ENCODE measurements at regions not wholly inside any gene's neighbourhood (a gene's known extent, or its start where the extent isn't known, plus 50 kb on each side); places are given as distances from the start of the nearest gene placed in this dataset.
"Not testable (repeated sequence)": the region's sequence is repeated elsewhere in the genome, so short reads cannot be mapped to it uniquely, and the experiment has no call there.

DNA sequence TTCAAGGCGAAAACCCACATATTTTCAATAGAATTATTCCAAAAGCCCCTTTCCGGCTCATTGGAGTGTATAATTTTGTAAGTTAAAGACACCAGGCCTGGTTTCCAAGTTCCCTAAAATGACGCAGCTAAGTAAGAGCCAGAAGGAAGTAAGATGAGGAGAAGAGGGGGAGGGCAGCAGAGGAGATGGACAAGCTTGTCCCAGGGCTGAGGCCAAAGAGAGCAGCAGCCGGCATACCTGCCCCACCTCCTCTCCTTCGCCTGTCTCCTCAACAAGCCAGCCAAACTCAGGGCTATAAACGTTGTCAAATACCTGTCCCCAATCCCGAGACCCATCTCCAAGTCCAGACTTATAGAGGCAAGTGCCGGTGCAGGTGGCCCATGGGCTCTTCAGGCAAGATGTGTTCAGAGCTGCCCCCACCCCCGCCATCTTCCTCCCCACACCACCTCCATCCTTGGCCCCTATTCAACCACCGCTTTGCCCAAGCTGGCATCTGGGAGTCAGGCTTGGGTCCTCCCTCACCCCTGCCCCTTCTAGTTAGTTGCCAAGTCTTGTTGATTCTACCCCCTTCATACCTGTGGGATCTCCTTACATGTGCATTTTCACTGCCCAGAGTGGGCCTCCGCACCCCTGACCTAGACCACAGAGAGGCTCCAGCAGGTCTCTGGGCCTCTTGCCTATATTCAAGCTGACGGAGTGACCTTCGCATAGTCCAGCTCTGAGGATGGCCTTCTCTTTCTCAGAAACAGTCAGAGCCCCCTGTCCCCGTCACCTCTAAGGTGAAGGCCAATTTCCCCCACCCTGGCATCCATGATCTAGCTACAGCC, 75.7 kb upstream of the SIRPA start:
- peaks cover 50% of the 10 kb centered on the region for H3K27me3 Mint-ChIP-seq
- H3K36me3 Mint-ChIP-seq (ENCODE audit: low read depth), result no peaks in the 10 kb centered on the region
- no peak overlapping the region for H3K4me3 Mint-ChIP-seq

DNA sequence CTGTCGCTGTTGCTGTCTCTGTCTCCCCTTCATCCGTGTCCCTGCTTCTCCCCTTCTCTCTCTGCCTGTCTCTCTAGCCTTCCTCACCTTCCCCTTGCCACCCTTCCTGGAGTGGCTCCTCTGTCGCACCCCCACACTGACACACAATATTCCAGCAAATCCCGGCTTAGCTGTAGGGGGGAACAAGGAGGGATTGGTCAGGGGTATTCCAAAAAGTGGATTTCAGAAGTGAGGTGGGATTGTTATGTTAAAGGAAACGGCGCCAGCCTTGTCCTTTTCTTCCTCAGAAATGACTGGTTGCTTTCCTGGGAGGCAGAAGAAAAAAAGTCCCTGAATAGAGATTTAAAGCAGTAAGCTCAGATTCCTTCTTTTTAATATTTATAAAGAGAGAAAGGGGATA, 76.3 kb upstream of the SIRPA start:
- H3K36me3 Mint-ChIP-seq (ENCODE audit: low read depth), result no peaks in the 10 kb centered on the region
- peaks cover 7% of the 10 kb centered on the region for H3K4me1 Mint-ChIP-seq
- peaks cover 16% of the 10 kb centered on the region for H3K9me3 Mint-ChIP-seq
- H3K4me3 Mint-ChIP-seq, result no peak overlapping the region
- no peak for ATAC-seq (replicated peaks)
- H3K27ac Mint-ChIP-seq, result no peak overlapping the region
- peaks cover 55% of the 10 kb centered on the region for H3K27me3 Mint-ChIP-seq

More for the DNA sequence above, 75.7 kb upstream of the SIRPA start:
- Mint-ChIP-seq H3K9me3 (peaks cover 21% of the 10 kb centered on the region), H3K4me1 (peaks cover 7% of the 10 kb centered on the region), H3K27ac (no peak overlapping the region)
- no peak for ATAC-seq (replicated peaks)

DNA sequence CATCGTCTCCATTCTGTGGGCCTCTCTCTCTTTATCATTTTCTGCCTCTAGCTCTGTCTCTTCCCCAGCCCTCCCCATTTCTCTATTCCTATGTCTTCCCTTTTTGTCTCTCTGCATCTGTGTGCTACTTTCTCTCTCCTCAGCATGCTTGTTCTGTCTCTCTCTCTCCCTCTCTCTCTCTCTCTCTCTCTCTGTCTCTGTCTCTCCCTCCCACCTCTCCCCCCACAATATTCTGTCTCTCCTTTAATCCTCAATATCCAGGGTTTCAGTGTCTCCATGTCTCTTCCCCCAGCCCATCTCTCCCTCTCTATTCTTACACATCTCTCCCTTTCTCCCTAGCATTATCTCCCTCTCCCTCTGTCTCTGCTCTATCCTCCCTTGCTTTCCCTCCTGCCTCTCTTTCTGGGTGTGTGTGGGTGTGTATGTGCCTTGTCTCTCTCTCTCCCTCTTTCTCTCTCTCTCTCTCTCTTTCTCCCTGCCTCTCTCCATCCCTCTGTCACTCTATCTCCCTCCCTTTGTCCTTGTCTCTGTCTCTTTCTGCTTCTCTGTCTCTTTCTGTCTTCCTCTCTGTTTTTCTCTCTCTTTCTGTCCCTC, 76.9 kb upstream of the SIRPA start:
- no peak overlapping the region for H3K27ac Mint-ChIP-seq
- peaks cover 12% of the 10 kb centered on the region for H3K9me3 Mint-ChIP-seq
- peaks cover 55% of the 10 kb centered on the region for H3K27me3 Mint-ChIP-seq
- no peak for ATAC-seq (replicated peaks)
- no peak overlapping the region for H3K4me3 Mint-ChIP-seq
- no peaks in the 10 kb centered on the region for H3K36me3 Mint-ChIP-seq (ENCODE audit: low read depth)
- peaks cover 7% of the 10 kb centered on the region for H3K4me1 Mint-ChIP-seq

DNA sequence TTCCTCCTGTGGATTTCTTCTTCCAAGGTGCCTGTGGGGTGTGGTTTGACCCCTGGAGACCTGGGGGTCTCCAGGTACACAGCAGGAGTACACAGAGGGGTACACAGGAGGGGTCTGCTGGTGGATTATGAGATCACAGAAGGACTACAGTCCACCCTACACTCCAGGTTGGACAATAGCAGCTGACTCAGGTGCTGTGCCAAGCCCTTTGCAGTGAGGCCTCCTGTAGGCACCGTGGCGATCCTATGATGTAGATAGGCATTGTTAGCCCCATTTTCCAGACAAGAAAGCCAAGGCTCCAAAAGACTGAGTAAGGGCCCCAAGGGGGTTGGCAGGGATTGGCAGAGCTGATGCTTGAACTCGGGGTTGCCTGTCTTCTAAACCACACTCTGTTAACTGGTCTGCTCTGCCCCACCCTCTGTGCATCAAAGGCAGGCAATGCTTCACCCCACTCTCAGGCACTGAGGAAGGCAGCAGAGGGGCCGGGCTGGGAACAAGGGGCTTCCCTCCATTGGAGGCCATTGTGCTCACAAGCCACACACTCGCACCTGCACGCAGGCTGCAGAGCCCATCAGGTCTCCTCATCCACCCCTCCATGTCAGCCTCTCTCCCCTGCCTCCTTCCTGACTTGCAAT, 77.5 kb upstream of the SIRPA start:
- H3K36me3 Mint-ChIP-seq (ENCODE audit: low read depth), result no peaks in the 10 kb centered on the region
- peaks cover 56% of the 10 kb centered on the region for H3K27me3 Mint-ChIP-seq
- no peak overlapping the region for H3K27ac Mint-ChIP-seq
- H3K9me3 Mint-ChIP-seq, result peaks cover 8% of the 10 kb centered on the region
- ATAC-seq (replicated peaks), result no peak
- H3K4me3 Mint-ChIP-seq, result no peak overlapping the region
- peaks cover 7% of the 10 kb centered on the region for H3K4me1 Mint-ChIP-seq

DNA sequence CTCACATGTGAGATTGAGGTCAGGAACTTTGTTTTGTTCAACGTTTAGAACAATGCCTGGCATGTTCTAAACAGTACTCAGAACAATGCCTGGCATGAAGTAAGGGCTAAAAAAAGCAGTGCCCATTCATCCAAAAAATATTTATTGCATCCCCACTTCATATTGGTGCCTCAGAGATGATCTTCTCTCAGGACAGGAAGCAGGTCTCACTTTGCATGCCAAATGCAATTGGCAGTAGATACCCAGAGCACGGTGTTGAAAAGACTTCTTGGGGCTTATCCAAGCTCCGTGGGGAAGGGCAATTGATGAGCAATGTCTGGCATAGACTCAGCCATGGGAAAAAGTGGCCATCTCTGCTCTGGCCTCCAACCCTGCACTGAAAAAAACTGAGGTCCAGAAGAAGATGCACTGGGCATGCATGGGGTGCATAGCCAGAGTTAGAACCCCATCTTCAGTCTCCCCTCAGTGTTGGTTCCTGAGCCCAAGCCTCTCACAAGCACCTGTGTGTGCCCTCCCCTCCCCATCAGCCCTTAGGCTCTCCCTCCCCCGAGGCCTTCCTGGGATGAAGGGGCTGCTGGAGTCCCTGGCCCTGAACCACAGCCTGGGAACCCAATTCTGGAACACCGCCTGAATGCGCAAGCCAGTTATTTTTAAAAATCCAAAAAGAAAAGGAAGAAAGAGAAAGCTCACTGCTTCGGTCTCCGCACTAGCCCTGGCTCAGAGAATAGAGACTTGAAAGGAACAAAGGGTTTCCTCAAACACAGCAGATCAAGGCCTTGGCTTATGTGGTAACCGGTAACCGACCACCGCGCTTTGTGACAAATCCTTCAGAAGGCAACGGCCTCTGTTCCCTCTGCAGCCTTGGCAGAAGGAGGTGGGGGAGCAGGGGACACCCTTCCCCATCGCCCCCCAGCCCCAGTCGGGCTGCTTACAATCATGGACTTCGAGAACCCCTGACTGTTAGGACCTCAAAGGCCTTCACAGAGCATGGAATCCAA, 78.5 kb upstream of the SIRPA start:
- no peak overlapping the region for H3K4me3 Mint-ChIP-seq
- ATAC-seq (replicated peaks), result no peak
- H3K9me3 Mint-ChIP-seq, result no peaks in the 10 kb centered on the region
- peaks cover 53% of the 10 kb centered on the region for H3K27me3 Mint-ChIP-seq
- no peak overlapping the region for H3K27ac Mint-ChIP-seq
- H3K36me3 Mint-ChIP-seq (ENCODE audit: low read depth), result no peaks in the 10 kb centered on the region
- peaks cover 7% of the 10 kb centered on the region for H3K4me1 Mint-ChIP-seq

DNA sequence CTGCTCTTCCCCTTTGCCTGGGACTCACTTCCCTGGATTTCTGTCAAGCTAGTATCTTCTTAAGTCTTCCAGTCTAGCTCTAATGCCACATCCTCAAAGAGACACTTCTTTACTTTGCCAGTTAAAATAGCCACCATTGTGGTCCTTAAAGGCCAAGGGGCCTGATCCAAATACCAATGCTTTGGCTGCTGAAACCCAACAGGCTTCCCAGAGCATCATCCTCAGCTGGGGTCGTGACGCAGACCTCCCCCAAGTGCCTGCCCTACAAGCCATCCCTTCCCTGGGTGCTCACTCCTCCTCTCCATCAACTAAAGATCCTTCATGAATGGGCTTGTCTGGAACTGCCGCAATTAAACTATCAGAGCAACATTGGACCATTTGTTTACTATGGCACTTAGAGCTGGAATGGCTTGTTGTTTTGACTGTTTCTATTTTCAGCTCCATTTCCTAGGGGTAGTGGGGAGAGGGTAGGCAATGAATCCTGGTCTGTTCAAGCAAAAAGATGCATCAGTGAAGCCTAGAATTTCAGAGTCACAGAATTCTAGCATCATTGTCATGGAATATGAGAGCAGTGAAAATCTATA, 79.6 kb upstream of the SIRPA start:
- ATAC-seq (replicated peaks), result no peak
- peaks cover 50% of the 10 kb centered on the region for H3K27me3 Mint-ChIP-seq
- H3K36me3 Mint-ChIP-seq (ENCODE audit: low read depth), result no peaks in the 10 kb centered on the region
- H3K4me1 Mint-ChIP-seq, result peaks cover 7% of the 10 kb centered on the region
- H3K27ac Mint-ChIP-seq, result no peak overlapping the region
- no peaks in the 10 kb centered on the region for H3K9me3 Mint-ChIP-seq
- no peak overlapping the region for H3K4me3 Mint-ChIP-seq

DNA sequence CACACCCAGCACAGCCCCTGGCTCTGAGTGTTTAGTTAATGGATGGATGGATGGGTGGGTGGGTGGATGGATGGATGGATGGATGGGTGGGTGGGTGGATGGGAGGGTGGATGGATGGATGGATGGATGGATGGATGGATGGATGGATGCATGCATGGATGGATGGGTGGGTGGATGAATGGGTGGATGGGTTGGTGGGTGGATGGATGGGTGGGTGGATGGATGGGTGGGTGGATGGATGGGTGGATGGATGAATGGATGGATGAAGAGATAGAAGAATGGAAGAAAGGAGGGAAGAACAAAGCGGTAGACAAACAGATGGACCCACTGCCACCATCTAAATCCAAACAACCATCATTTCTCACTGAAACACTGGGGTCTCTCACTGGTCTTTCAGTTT, 80.3 kb upstream of the SIRPA start:
- H3K9me3 Mint-ChIP-seq; H3K4me3 Mint-ChIP-seq; H3K36me3 Mint-ChIP-seq (ENCODE audit: low read depth); H3K4me1 Mint-ChIP-seq; ATAC-seq (replicated peaks); H3K27ac Mint-ChIP-seq: not testable (repeated sequence)
- peaks cover 52% of the 10 kb centered on the region for H3K27me3 Mint-ChIP-seq

DNA sequence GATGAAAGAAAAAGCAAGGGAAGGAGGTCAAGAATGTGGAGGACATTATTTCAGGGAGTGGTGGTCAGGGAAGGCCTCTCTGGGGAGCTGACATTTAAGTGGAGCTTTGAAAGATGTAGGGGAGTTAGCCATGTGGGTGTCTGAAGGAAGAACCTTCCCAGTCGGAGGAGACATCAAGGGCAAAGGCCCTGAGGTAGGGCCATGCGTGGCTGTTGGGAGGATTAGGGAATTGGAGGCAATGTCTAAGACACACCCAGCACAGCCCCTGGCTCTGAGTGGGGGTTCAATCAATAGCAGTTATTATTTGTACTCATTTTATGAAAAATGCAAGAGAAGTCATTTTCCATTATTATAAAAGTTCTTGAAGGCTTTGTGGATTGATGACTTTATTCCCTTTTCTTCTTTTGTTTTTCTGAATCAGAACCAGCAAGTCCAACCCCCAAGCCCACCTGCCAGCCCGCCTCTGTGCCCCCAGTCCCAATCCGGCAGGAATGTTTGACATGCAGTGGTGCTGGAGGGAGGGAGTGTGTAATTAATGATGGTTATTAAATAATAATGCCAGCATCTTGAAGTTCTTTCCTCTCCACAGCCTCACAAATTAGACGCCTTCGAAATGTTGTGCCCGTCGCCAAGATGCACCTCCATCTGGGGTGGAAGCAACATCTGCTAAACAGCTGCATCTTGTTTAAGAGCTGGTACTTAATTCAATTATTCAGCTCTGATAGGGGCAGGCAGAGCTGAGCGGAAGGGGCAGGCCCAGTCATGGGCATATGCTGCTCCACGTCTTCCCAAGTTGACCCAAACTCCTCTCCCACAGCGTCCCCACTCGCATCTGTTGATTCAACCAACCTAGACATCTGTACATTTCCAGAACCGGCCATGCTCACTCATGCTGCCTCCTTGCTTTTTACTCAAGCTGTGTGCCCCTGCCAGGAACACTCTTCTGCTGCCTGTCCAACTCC, 81.3 kb upstream of the SIRPA start:
- Mint-ChIP-seq H3K4me1 (peaks cover 7% of the 10 kb centered on the region), H3K4me3 (no peak overlapping the region), H3K27ac (no peak overlapping the region), H3K9me3 (no peaks in the 10 kb centered on the region), H3K27me3 (peaks cover 55% of the 10 kb centered on the region), H3K36me3 (ENCODE audit: low read depth) (no peaks in the 10 kb centered on the region)
- ATAC-seq (replicated peaks), result no peak

DNA sequence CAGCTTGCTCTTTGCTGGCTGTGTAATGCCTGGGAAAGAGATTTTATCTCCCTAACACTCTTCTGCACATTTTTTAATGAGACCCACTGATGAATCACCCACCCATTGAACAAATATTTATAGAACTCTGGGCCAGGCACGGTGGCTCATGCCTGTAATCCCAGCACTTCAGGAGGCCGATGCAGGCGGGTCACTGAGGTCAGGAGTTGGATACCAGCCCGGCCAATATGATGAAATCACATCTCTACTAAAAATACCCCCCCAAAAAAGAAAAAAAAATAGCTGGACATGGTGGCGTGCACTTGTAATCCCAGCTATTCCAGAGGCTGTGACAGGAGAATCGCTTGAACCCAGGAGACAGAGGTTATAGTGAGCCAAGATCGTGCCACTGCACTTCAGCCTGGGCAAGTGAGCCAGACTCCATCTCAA, 82.1 kb upstream of the SIRPA start:
- Mint-ChIP-seq H3K27ac (no peak overlapping the region), H3K9me3 (no peaks in the 10 kb centered on the region), H3K4me3 (no peak overlapping the region), H3K4me1 (peaks cover 2% of the 10 kb centered on the region), H3K36me3 (ENCODE audit: low read depth) (no peaks in the 10 kb centered on the region), H3K27me3 (peaks cover 53% of the 10 kb centered on the region)
- no peak for ATAC-seq (replicated peaks)

DNA sequence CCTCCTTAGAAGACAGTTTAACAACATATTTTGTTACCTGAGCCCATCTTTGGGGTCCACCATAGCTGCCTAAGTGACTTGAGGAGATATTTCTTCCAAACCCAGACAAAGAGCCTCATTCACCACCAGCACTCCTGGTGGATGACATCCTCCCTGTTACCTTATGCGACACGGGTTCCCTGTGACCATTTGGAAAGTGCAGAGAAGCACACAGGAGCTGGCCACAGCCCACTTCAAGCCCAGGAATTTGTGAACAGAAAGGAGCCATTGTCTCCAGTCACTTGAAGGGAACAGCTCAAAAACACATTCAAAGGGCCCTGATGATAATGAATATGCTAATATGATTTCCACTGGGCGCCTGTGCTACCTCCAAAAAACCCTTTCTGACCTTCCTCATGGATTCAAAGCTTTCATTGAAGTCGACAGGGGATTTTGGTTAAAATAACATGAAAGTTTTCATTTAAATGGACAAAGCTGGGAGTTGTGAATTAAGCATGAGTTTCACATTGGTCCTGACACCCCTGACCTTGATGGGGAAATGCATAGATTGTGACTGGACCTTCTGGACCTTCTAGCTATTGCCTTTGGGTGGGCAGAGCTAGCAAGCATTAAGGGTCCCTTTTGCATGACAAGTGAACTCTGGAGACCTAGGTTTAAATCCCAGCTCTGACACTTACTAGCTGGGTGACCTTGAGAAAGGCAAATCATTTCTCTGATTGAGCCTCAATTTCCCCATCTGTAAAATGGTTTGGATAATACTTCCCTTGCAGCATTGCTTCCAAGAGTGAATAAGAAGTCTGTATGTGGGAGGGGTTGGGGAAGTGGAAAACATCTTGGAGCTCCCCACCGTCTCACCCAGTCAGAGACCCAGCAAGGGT, 83.3 kb upstream of the SIRPA start:
- no peaks in the 10 kb centered on the region for H3K4me1 Mint-ChIP-seq
- peaks cover 59% of the 10 kb centered on the region for H3K27me3 Mint-ChIP-seq
- H3K9me3 Mint-ChIP-seq, result no peaks in the 10 kb centered on the region
- no peak for ATAC-seq (replicated peaks)
- no peak overlapping the region for H3K4me3 Mint-ChIP-seq
- H3K27ac Mint-ChIP-seq, result no peak overlapping the region
- H3K36me3 Mint-ChIP-seq (ENCODE audit: low read depth), result no peaks in the 10 kb centered on the region

DNA sequence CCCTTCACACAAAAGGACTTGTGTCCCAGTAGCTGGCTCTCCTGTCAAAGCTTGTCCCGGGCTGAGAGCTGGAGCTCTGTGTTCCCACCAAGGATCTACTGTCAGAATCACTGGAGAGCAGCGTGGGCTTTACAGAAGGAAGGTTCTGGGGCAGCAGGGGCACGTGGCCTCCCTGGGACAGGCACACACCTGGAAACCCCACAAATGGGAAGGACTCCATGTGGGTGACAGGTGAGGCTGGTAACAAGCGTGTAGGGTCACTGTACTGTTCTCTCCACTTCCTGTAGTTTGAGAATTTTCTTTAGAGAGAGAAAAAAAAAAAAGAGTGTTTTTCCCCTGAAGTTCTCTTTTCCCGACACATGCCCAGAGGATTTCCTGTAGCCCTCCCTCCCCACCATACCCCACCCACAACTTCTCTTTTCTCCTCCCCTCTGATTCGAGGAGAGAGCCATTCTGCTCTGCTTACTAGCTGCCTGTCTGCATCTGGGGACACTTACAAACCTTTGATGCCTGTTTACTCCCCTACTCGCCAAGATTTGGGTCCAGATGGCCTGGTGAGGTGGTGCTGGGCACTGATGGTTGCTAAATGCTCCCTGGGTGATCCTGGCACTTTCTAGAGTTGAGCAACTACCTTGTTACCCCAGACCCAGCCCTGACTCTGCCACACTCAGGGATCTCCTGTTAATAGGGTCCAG, 84.1 kb upstream of the SIRPA start:
- no peaks in the 10 kb centered on the region for H3K9me3 Mint-ChIP-seq
- no peak for ATAC-seq (replicated peaks)
- no peak overlapping the region for H3K4me3 Mint-ChIP-seq
- no peaks in the 10 kb centered on the region for H3K36me3 Mint-ChIP-seq (ENCODE audit: low read depth)
- no peaks in the 10 kb centered on the region for H3K4me1 Mint-ChIP-seq
- H3K27me3 Mint-ChIP-seq, result peaks cover 57% of the 10 kb centered on the region
- H3K27ac Mint-ChIP-seq, result no peak overlapping the region

DNA sequence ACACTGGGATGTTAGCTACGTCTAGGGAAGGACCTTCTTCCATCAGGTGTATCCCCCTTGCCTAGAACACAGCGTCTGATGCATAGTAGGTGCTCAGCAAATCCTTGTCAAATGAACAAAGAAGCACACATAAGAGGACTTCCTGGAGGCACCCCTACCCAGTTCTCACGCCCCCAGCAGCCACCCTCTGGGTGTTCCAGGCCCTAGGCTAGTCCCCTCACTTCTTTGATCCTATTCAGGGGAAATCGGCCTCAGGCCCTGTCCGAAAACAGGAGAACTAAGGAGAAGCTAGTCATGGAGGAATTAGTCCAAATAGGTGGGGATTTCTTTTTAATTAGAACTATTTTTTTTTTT, 84.7 kb upstream of the SIRPA start:
- ATAC-seq (replicated peaks), result no peak
- H3K36me3 Mint-ChIP-seq (ENCODE audit: low read depth), result no peaks in the 10 kb centered on the region
- H3K4me3 Mint-ChIP-seq, result no peak overlapping the region
- no peaks in the 10 kb centered on the region for H3K9me3 Mint-ChIP-seq
- H3K4me1 Mint-ChIP-seq, result no peaks in the 10 kb centered on the region
- no peak overlapping the region for H3K27ac Mint-ChIP-seq
- peaks cover 57% of the 10 kb centered on the region for H3K27me3 Mint-ChIP-seq

Data from activated T-helper 17 cell treated with anti-CD3 and anti-CD28 coated beads, Interleukin-2, amount 50 U/mL, for 72 hours (primary cell).